HG03064 (cell line): ENCODE measurements at regions not wholly inside any gene's neighbourhood (a gene's known extent, or its start where the extent isn't known, plus 50 kb on each side); places are given as distances from the start of the nearest gene placed in this dataset.

Experiments
- ATAC-seq: cut with Tn5 transposase; IDR thresholded peaks from one replicate; pipeline ENCODE4 v1.9.1; 2021; ENCODE audit warnings: low read depth; ENCODE audit not compliant: unreplicated experiment

DNA sequence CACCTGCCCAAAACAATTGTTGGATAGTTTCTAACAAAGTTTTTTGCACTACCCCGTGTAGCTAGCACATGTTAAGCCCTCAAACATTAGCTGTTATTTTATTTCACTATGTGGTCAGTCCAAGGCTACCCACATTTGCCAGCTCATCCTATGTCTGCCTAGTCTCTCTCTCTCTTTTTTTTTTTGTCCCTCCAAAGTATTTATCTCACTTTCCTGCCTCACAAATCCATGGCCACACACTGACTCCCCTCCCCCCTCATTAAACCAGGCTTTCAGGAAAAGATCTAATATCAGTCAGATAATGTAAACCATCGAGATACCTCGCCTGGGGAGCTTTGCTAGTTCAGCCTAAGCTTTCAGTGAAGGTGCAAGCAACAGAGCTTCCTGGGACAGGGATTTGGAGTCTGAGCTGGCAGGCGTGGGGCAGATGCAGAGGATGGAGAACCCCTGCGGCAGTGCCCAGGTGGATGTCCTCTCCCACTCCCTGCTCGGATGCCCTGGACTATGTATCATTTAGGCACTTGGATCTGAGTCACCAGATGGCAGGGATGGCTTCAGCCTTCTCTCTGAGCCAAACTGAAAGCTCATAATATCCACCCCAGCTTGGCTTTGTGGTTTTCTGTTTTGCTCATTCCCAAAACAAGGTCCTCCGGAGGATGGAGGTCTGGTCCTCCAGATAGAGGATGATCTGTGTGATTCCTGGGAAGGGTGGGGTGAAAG is 73.7 kb upstream of the FOXF1 start:
- ATAC-seq: no peak

DNA sequence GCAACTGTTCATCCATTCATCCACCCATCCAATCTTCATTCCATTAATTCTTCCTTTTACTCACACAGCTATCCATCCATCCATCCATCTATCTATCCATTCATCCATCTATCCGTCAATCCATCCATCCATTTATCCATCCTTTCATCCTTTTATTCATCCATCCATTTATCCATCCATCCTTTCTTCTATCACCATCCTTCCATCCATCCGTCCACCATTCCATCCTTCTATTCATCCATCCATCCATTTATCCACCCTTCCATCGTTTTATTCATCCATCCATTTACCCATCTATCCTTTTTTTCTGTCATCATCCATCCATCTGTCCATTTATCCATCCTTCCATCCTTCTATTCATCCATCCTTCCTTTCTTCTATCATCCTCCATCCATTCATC is 73.0 kb upstream of the FOXF1 start:
- ATAC-seq: no peak

DNA sequence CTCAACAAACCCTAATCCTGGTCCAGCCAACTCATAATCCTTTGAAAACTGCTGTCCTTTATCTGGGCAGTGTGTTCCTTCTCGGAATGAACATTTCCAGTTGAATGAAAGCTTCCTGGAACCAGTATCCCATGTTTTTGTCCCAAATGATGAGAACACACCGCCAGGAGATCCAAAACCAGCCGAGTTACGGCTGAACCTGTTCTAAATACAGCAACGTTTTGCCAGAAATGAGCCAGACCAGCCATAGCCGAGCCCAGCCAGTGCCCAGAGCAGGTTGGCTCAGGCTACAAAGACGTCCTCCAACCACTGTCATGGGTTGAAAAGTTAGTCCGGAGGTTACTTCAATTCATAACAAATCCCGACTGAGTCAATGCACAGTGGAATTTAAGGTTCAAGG is 67.6 kb upstream of the FOXF1 start:
- ATAC-seq: no peak

DNA sequence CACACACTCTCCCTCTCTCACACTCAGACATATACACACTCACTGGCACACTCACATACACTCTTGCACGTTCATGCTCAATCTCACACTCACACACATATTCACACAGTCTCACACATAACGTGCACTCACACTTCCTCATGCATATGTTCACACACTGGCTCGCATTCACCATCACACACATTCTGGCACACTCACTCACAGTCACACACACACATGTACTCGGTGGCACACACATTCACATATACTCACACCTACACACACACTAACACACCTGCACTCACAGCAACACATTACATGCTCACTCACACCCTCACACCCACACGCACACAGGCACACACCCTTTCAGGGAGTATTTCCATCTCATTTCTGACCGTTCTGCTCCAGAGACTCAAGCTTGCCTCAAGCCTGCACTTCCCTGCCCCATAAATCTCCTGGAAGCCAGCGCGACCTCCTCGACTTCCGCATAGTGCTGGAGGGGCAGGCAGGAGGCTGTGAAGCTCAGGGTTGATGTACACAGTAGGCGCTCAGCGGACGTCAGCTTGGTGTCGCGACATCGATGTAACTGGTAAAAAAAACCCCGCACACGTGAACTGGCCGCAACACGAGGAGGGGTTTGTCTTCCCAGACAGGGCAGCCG is 66.7 kb upstream of the FOXF1 start:
- no peak for ATAC-seq

DNA sequence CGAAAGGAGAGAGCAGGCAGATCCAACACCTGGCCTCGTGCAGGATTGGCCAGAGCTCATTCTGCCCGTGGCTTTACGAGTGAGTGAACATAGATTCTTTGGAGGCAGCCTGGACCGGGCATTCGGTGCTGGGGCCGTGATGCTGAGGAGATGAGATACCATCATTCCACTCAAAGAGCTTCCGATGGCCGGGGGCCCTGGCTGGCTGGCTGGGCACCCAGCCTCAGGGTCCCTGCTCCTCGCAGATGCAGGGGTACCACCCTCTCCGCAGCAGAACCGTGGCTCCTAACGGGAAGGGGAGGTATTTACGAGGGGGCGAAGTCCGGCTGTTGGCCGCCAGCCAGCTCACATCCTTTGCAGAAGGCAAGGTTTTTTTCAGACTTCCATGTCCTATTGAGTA is 66.1 kb upstream of the FOXF1 start:
- no peak for ATAC-seq

DNA sequence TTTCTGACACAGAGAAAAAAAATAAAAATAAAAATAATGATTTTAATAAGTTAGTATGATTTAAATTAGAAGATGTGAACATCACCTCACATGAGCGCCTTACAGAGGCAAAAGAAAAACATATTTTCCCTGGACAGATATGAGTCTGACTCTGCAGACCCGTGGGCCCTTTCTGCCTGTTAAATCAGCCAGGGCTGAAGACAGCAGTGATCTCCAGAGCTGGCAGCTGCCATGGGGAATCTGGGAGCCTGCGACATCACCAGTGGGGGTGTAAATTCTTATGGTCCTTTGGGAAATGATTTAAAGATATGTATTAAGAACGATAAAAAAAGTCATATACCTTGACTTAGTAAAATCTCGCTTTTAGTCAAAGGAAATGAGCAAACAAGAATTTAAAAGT is 65.7 kb upstream of the FOXF1 start:
- no peak for ATAC-seq

DNA sequence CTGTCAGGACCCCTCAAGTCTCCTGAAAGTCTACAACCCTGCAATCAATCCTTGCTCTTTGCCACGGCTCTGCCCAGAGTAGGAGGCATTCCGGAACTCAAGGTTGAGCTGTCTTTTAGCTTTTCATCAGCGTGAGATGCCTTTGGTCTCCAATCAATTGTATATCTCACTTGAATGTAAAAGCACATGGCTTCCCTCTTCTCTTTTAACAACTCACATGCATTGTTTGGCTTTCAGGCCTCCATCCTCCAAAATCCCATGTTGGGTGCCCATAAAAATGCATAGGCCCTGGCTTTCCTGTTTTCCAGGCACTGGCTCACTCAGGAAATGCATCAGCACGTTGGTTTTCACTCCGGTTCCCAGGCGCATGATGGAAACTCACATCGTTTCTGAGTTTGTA is 64.0 kb upstream of the FOXF1 start:
- no peak for ATAC-seq

DNA sequence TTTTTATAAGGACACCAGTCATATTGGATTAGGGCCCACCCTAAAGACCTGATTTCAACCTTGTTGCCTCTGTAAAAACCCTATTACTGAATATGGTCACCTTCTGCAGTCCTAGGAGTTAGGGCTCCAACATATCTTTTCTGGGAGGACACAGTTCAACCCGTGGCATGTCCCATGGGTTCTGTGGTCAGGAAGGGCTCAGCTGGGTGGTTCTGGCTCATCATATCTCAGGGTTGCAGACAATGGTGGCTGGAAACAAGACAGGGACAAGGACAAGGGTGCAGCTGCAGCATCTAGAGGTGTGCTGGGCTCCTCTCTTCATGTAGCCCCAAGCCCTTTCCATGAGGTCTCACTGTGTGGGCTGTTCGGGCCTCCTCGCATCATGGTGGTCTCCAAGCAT is 63.1 kb upstream of the FOXF1 start:
- no peak for ATAC-seq

DNA sequence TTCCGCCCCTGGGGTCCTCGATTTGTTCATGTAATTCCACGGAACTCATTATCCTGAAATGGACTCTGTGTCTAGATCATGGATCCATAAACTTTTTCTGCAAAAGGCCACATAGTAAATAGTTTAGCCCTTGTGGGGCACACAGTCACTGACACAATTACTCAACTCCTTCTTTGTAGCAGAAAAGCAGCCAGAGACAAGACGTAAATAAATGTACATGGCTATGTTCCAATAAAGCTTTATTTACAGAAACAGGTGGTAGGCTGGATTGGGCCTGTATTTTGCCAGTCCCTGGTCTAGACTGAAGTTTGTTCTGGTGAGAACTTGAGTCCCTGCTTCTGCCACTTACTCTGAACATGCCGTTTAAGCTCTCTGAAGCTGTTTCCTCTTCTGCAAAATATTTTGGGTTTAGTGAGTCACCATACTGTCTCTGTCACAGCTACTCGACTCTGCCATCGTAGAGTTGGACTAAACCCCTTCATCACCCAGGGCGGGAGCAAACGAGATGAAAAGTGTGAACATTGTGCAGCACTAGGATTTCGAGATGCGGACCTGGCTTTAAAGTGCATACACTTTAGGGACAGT is 61.9 kb upstream of the FOXF1 start:
- ATAC-seq: no peak

DNA sequence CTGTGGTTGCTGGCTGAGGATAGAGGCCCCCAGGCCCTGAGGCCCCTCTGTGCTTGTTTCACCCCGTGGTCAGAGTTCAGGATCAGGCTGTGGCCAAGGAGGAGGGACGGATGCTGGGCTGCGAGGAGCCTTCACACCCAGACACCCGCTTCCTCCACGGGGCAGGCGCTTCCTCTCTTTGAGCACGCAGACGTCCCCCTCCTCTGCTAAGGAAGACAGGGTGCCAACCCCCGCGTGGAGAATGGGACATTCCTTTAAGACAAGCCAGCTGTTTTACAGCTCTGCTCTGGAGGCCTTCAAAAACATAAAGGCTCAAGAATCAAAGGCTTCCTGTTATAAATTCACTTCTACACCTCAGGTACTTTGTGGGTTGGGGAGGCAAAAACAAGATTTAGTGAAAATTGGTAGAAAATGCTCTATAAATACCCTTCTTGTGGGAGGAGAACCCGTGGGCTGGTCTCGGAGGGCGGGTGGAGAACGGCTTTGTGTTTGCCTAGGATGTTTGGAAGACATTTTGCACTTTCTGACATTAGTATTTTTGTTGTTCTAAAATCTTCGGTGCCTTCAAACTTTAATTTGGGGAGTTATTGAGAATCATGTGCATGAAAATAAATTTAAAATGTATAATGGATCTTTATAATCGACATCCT is 60.8 kb upstream of the FOXF1 start:
- no peak for ATAC-seq

DNA sequence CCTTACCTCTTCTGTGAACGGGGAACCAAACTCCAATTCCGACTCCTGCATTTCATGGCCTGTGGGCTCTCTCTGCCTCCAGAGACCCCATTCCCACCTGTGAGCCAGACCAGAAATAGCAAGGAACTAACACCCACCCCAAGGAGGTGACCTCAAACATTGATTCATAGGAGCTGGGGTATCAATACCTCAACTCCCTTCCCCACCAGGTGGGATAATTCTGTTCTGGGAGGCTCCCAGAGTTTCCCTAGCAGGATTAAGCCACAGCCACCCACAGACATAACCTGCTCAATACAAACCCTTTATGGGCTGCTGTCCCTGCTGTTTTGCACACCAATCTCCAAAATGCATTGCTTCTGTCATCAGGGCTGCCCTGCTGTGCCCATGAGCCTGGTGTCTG is 59.6 kb upstream of the FOXF1 start:
- ATAC-seq: no peak

DNA sequence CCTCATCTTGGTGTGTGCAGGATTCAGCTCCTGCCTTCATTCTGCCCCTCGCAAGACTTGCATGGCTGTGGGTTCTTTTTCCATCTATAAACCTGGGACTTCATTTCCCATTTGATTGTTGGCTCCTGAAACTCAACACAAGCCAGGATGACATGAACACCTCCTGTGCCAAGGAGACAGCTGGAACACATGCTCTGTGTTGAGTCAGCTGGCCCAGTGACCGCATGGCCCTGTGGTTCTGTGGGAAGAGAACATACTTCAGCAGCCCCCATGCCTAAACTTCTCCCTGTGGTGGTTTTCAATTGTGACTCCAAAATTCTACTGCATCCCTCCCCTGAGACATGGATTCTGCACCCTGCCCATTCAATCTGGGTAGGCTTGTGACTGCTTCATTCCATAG is 57.9 kb upstream of the FOXF1 start:
- ATAC-seq: no peak

DNA sequence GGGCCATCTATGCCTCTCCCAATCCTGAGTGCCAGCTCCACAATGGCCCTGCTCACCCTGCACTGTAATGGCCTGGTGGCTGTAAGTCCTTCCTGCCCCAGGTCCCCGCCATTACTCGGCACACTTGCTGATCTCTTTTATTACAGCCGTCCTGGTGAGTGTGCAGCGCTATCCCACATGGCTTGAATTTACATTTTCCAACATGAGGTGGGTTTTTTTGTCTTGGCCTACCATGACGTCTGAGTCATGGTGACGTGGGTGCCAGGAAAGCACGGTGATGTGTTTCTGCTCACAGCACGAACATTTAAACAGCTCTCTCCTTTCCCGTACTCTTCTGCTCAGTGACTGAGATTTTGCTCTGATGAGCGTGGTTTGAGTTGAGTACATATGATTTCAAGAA is 55.2 kb upstream of the FOXF1 start:
- ATAC-seq: no peak

DNA sequence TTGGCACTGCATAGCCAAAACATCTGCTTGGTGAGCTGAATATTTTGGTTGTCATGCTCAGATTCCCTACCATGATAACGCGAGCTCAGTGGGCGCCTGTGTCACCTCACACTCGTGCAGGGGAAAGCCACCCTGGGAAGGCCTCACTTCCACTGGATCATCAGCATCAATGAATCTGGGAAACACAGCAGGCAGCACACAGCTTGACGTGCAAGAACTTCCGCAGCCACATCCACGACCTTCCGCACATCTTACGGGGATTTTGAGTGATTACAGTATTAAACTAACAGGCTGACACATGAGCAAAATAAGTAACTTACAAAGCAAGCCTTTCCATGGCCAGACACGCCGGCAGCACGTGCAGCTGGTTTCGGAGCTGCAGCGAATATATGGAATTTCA is 54.7 kb upstream of the FOXF1 start:
- no peak for ATAC-seq

DNA sequence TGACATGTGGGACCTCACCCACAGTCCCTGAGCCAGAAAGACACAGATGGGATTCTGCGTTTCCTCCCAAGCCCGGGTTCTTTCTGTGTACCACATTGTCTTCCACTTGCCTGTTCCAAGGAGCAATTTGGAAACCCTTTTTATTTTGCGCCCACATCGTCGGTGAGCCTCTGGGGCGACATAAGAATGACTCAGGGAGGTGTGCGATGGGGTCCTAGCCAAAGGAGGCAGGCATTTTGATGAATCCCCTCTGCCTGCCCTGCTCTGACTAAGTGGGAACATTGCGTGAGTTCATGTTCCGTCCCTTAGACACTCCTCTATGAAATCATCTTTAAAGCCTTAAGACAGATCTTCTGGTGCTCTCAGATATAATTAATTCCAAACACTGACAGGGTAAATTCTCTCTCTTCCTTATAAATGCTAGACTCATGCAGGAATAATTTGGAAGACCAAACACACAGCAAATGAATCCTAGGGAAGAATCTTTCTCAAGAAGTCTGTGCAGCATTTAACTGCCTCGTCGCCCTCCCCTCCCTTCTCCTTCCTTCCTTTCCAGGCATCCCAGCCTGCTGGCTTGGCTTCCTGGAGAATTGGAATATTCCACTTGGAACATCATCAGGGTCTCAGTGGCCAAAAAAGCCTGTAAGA is 52.7 kb upstream of the FOXF1 start:
- ATAC-seq: no peak

DNA sequence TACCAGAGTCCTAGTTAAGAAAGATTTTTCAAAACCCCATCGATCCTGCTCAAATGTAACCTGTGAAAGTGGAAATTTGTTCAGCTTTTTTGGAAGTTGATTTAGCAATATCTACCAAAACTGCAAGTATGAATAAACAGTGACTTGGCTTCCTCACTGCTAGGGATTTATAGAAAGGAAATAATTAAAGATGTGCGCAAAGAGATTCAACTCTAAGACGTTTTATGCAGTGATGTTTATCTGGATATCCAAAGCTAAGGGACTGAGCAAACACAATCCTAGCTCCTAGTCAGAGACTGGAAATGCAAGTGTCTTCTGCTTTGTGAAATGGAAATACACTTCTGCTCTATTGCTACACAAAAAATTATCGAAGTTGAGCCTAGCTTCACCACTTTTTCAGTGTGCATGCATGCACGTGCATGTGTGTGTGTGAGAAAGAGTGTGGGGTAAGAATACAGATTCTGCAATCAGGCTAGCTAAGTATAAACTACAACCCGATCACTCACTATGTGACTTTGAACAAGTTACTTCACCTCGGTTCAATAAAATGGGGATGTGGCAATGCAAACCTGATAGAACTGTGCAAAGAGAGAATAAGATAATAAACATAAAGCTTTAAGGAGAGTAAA is 52.1 kb upstream of the FOXF1 start:
- no peak for ATAC-seq

DNA sequence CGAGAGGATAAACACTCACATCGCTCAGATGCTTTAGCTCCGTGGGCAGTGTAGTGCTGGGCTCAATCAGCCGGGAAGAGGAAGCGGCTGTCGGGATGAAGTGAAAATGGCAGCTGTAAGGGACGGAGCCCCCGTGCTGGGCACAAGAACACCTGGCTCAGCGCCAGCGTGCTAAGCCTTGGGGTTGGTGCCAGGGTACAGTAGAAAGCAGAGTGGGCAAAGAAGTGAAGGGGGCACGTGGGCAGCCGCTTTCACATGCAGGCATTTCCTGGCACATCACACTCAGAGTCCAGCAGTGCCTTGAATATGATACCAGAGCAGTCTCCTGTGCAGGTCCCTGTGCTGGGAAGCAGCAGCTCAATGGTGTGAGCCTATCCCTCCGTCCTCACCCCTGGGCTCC is 51.1 kb upstream of the FOXF1 start:
- ATAC-seq: no peak
